Thyroid gland (tissue), 4 donors: ENCODE measurements at regions not wholly inside any gene's neighbourhood (a gene's known extent, or its start where the extent isn't known, plus 50 kb on each side); places are given as distances from the start of the nearest gene placed in this dataset.

ENCODE experiments used
- CTCF ChIP-seq, 6 experiments: fragments of 200-600 bp in 3 of 6; fragments of 450-650 bp in 3 of 6; sonication (generic) in 3 of 6; IDR thresholded peaks; one replicate each; pipeline ENCODE4 v1.5.1; 2016 to 2019; ENCODE audit warnings: antibody characterized with exemption in 6 of 6, mild to moderate bottlenecking in 2 of 6, inconsistent platforms in 1 of 6, moderate library complexity in 1 of 6
- POLR2A ChIP-seq, 2 donors: fragments of 450-650 bp; IDR thresholded peaks; one replicate each; pipeline ENCODE4 v1.6.1; 2017; ENCODE audit warnings: antibody characterized with exemption in 2 of 2, mild to moderate bottlenecking in 2 of 2, moderate library complexity in 1 of 2

GRCh38 chr1:5575396-5575940, 416.8 kb downstream of the NPHP4 start:
- TF ChIP-seq CTCF (IDR thresholded peaks at IDR 0.05) (no peak), POLR2A (IDR thresholded peaks at IDR 0.05) (no peak)
